ENCODE measurements at regions not wholly inside any gene's neighbourhood (a gene's known extent, or its start where the extent isn't known, plus 50 kb on each side); places are given as distances from the start of the nearest gene placed in this dataset.

GRCh38 chr2:4507661-4508060, 804.3 kb downstream of the DCDC2C start:
- FAIRE-seq (no peak), DNase-seq (ENCODE audit: insufficient read length, low spot score) (no peak)
- TF ChIP-seq, protein P1, sequence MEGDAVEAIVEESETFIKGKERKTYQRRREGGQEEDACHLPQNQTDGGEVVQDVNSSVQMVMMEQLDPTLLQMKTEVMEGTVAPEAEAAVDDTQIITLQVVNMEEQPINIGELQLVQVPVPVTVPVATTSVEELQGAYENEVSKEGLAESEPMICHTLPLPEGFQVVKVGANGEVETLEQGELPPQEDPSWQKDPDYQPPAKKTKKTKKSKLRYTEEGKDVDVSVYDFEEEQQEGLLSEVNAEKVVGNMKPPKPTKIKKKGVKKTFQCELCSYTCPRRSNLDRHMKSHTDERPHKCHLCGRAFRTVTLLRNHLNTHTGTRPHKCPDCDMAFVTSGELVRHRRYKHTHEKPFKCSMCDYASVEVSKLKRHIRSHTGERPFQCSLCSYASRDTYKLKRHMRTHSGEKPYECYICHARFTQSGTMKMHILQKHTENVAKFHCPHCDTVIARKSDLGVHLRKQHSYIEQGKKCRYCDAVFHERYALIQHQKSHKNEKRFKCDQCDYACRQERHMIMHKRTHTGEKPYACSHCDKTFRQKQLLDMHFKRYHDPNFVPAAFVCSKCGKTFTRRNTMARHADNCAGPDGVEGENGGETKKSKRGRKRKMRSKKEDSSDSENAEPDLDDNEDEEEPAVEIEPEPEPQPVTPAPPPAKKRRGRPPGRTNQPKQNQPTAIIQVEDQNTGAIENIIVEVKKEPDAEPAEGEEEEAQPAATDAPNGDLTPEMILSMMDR (IDR thresholded peaks at IDR 0.05; ENCODE audit: insufficient read depth, missing control alignments): no peak

GRCh38 chr2:4515871-4516761, 812.7 kb downstream of the DCDC2C start:
- FAIRE-seq (no peak), DNase-seq (ENCODE audit: insufficient read length, low spot score) (no peak)
- TF ChIP-seq, protein P1 (IDR thresholded peaks at IDR 0.05; ENCODE audit: insufficient read depth, missing control alignments): no peak

- TF ChIP-seq, protein P1 (IDR thresholded peaks at IDR 0.05; ENCODE audit: insufficient read depth, missing control alignments): no peak
- DNase-seq (ENCODE audit: insufficient read length, low spot score): no peak
- FAIRE-seq: no peak
Measured at GRCh38 chr2:4518596-4518995, 815.2 kb downstream of the DCDC2C start.

DNA sequence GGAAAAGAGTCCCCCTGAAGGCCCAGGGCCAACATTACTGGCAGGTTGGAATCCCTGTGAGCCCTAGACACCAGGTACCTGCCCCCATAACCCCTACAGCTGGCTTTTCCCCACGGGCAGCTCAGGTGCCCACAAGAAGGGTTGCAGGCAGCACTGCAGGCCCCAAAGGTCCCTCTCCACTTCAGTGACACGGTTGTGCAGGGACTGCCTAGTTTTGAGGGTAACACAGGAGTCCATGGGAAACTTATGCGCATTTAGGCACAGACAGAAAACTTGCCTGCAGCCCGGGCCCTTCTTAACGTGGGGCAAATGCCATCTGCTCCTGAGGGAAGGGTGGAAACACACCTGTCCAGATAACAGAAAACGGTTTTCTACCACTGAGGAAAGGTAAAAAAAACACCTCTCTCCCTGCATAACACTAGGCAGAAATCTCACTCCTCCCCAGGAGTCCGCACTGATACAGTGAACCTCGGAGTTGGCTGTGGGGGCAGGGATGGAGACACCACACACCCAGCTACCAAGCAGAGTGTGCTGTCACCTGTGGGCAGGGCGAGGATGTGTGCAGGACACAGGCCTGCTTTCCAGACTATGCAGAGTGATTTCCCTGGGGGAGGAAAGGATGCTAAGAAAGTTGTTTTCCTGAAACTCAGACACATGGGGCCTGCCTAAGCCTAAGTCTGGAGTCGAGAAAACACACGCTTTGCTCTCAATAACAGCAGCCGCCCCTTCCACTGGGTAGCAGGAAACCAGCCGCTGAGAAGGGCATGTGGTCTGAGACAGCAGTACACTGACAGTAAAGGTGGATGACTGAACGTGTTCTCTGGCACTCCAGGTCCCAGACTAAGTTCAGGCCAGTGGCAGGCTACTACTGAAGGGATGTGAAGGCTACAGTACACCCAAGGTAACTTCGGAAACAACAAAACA, 819.4 kb downstream of the DCDC2C start:
- TF ChIP-seq, protein P1 (IDR thresholded peaks at IDR 0.05; ENCODE audit: insufficient read depth, missing control alignments): no peak
- DNase-seq (ENCODE audit: insufficient read length, low spot score): no peak
- no peak for FAIRE-seq

DNA sequence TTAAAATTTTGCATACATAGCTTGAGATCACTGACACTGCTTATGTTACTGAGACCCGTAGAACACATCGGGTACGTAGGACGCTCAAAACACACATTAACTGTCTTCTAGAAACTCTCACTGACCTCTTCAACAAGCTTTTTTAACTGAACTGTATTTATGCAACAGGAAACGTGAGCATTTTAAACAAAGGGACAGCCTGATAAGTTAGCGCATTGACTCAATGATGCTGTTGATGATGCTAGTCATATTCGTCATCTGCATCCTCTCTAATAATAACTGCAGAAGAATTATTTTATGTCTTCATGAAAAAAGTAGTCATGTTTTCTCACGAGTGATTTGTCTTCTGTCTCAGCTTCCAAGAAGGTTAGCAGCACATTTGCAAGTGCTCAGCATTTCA, 824.0 kb downstream of the DCDC2C start:
- TF ChIP-seq, protein P1 (IDR thresholded peaks at IDR 0.05; ENCODE audit: insufficient read depth, missing control alignments): no peak
- DNase-seq (ENCODE audit: insufficient read length, low spot score) (no peak), FAIRE-seq (no peak)

GRCh38 chr2:4528246-4528645, 824.9 kb downstream of the DCDC2C start:
- TF ChIP-seq, protein P1 (IDR thresholded peaks at IDR 0.05; ENCODE audit: insufficient read depth, missing control alignments): no peak
- FAIRE-seq: no peak
- no peak for DNase-seq (ENCODE audit: insufficient read length, low spot score)

Measured in D721Med (cell line).